H9 (cell line): ENCODE measurements at regions not wholly inside any gene's neighbourhood (a gene's known extent, or its start where the extent isn't known, plus 50 kb on each side); places are given as distances from the start of the nearest gene placed in this dataset.

ENCODE experiments used
- DNase-seq: peaks from one replicate; pipeline ENCODE4 v3.0.0-alpha.2; 2017
- H2AFZ ChIP-seq: one replicate; pipeline ENCODE4 v1.6.1; 2013; ENCODE audit warnings: mild to moderate bottlenecking, low read length, control low read depth, moderate library complexity
- H2AK5ac ChIP-seq: 2 replicates; pipeline ENCODE4 v1.6.1; 2013; ENCODE audit warnings: low read length, control low read depth, mixed read lengths; ENCODE audit not compliant: insufficient read length
- H2BK120ac ChIP-seq: one replicate; pipeline ENCODE4 v1.6.1; 2013; ENCODE audit warnings: low read depth, mild to moderate bottlenecking, low read length, control low read depth, inconsistent platforms; ENCODE audit not compliant: poor library complexity, severe bottlenecking
- H2BK12ac ChIP-seq: 2 replicates; pipeline ENCODE4 v1.6.1; 2013; ENCODE audit warnings: low read length, control low read depth, mixed read lengths, low read depth; ENCODE audit not compliant: insufficient read length
- H2BK15ac ChIP-seq: 2 replicates; pipeline ENCODE4 v1.6.1; 2013; ENCODE audit warnings: low read depth, low read length, control low read depth
- H2BK20ac ChIP-seq: one replicate; pipeline ENCODE4 v1.6.1; 2013; ENCODE audit warnings: low read depth, mild to moderate bottlenecking, low read length, control low read depth, inconsistent platforms; ENCODE audit not compliant: poor library complexity, severe bottlenecking
- H2BK5ac ChIP-seq: 2 replicates; pipeline ENCODE4 v1.6.1; 2013; ENCODE audit warnings: low read length, control low read depth, mixed read lengths; ENCODE audit not compliant: insufficient read length
- H3K14ac ChIP-seq: 2 replicates; pipeline ENCODE4 v1.6.1; 2013; ENCODE audit warnings: low read length, control low read depth; ENCODE audit not compliant: insufficient read depth
- H3K18ac ChIP-seq: 2 replicates; pipeline ENCODE4 v1.6.1; 2013; ENCODE audit warnings: low read depth, mild to moderate bottlenecking, mixed read lengths, low read length, control low read depth; ENCODE audit not compliant: insufficient read length
- H3K23ac ChIP-seq: 2 replicates; pipeline ENCODE4 v1.6.1; 2013; ENCODE audit warnings: low read length, control low read depth, mixed read lengths, low read depth; ENCODE audit not compliant: insufficient read length
- H3K23me2 ChIP-seq: 2 replicates; pipeline ENCODE4 v1.6.1; 2013; ENCODE audit warnings: low read depth, mild to moderate bottlenecking, mixed read lengths, low read length, control low read depth; ENCODE audit not compliant: insufficient read length, poor library complexity, severe bottlenecking
- H3K27ac ChIP-seq: 2 replicates; pipeline ENCODE4 v1.5.1; 2013; ENCODE audit warnings: low read length, control low read depth, mixed read lengths, low read depth; ENCODE audit not compliant: insufficient read length
- H3K27me3 ChIP-seq: 2 replicates; pipeline ENCODE4 v1.6.1; 2013; ENCODE audit warnings: low read length, control low read depth, inconsistent platforms; ENCODE audit not compliant: insufficient read depth
- H3K4ac ChIP-seq: 2 replicates; pipeline ENCODE4 v1.6.1; 2013; ENCODE audit warnings: low read depth, mild to moderate bottlenecking, control low read depth, inconsistent platforms, low read length, moderate library complexity
- H3K4me1 ChIP-seq: 2 replicates; pipeline ENCODE4 v1.6.1; 2013; ENCODE audit warnings: low read length, control low read depth, inconsistent platforms; ENCODE audit not compliant: insufficient read depth
- H3K4me2 ChIP-seq: 2 replicates; pipeline ENCODE4 v1.6.1; 2013; ENCODE audit warnings: low read length, control low read depth, mixed read lengths; ENCODE audit not compliant: insufficient read length, insufficient read depth
- H3K56ac ChIP-seq: 2 replicates; pipeline ENCODE4 v1.6.1; 2013; ENCODE audit warnings: low read depth, mild to moderate bottlenecking, mixed read lengths, low read length, control low read depth; ENCODE audit not compliant: insufficient read length
- H3K79me1 ChIP-seq: 2 replicates; pipeline ENCODE4 v1.6.1; 2013; ENCODE audit warnings: low read depth, mild to moderate bottlenecking, moderate library complexity, low read length, control low read depth, inconsistent platforms; ENCODE audit not compliant: insufficient read depth, poor library complexity, severe bottlenecking
- H3K79me2 ChIP-seq: 2 replicates; pipeline ENCODE4 v1.6.1; 2013; ENCODE audit warnings: low read length, control low read depth, inconsistent platforms; ENCODE audit not compliant: insufficient read depth
- H3K9ac ChIP-seq: 2 replicates; pipeline ENCODE4 v1.6.1; 2013; ENCODE audit warnings: low read length, control low read depth, mixed read lengths; ENCODE audit not compliant: insufficient read length; ENCODE audit errors: extremely low read depth
- H3K9me3 ChIP-seq: one replicate; pipeline ENCODE4 v1.6.1; 2013; ENCODE audit warnings: low read depth, low read length, inconsistent platforms; ENCODE audit not compliant: control insufficient read depth
- H3T11ph ChIP-seq: one replicate; pipeline ENCODE4 v1.6.1; 2013; ENCODE audit warnings: mild to moderate bottlenecking, low read length, control low read depth, inconsistent platforms
- H4K20me1 ChIP-seq: one replicate; pipeline ENCODE4 v1.6.1; 2013; ENCODE audit not compliant: control insufficient read depth, insufficient read length, insufficient read depth
- H4K5ac ChIP-seq: 2 replicates; pipeline ENCODE4 v1.6.1; 2013; ENCODE audit warnings: low read depth, mild to moderate bottlenecking, mixed read lengths, low read length, control low read depth; ENCODE audit not compliant: insufficient read length
- H4K8ac ChIP-seq: replicated peaks from 2 replicates; pipeline ENCODE4 v1.6.1; 2013; ENCODE audit warnings: low read length, control low read depth, mixed read lengths, low read depth; ENCODE audit not compliant: insufficient read length
- H4K91ac ChIP-seq: 2 replicates; pipeline ENCODE4 v1.6.1; 2013; ENCODE audit warnings: low read depth, mild to moderate bottlenecking, moderate library complexity, mixed read lengths, low read length, control low read depth; ENCODE audit not compliant: insufficient read length
- H3K27ac Mint-ChIP-seq, 3 experiments: 2 replicates in 2 of 3; 3 replicates in 1 of 3; pipeline ENCODE4 v1.8.0; 2020 to 2021; ENCODE audit warnings: mixed read lengths in 3 of 3, mild to moderate bottlenecking in 1 of 3, moderate library complexity in 1 of 3
- H3K27me3 Mint-ChIP-seq: 2 replicates; pipeline ENCODE4 v1.8.0; 2021; ENCODE audit warnings: low read depth, mild to moderate bottlenecking, moderate library complexity, mixed read lengths
- H3K36me3 Mint-ChIP-seq, 3 experiments: 2 replicates in 2 of 3; 3 replicates in 1 of 3; pipeline ENCODE4 v1.8.0; 2020 to 2021; ENCODE audit warnings: low read depth in 3 of 3, mixed read lengths in 3 of 3; ENCODE audit not compliant: insufficient read depth in 1 of 3
- H3K4me1 Mint-ChIP-seq, 2 experiments: 2 replicates each; pipeline ENCODE4 v1.8.0; 2020; ENCODE audit warnings: mixed read lengths in 2 of 2
- H3K4me3 Mint-ChIP-seq, 2 experiments: 2 replicates in 1 of 2; 3 replicates in 1 of 2; pipeline ENCODE4 v1.8.0; 2020 to 2021; ENCODE audit warnings: mild to moderate bottlenecking in 2 of 2, mixed read lengths in 2 of 2, moderate library complexity in 1 of 2
- H3K9me3 Mint-ChIP-seq, 2 experiments: 2 replicates in 1 of 2; 3 replicates in 1 of 2; pipeline ENCODE4 v1.8.0; 2020; ENCODE audit warnings: mild to moderate bottlenecking in 2 of 2, mixed read lengths in 2 of 2, moderate library complexity in 1 of 2
- WGBS: extraction: QIAGEN DNeasy Blood & Tissue Kit; methylation state at CpG from one replicate; pipeline ENCODE4 v1.1.7; 2013; ENCODE audit warnings: missing lambda C conversion rate, low lambda C conversion rate, mixed read lengths; ENCODE audit not compliant: insufficient read length; ENCODE audit errors: extremely low coverage; 5-methylcytosine and 5-hydroxymethylcytosine counted together
- TF ChIP-seq, protein P1 (sequence below): fragments of 200-600 bp; sonication (generic); conservative IDR thresholded peaks from 3 replicates; pipeline ENCODE4 v1.8.0; 2021; ENCODE audit warnings: antibody characterized with exemption, mild to moderate bottlenecking

DNA sequence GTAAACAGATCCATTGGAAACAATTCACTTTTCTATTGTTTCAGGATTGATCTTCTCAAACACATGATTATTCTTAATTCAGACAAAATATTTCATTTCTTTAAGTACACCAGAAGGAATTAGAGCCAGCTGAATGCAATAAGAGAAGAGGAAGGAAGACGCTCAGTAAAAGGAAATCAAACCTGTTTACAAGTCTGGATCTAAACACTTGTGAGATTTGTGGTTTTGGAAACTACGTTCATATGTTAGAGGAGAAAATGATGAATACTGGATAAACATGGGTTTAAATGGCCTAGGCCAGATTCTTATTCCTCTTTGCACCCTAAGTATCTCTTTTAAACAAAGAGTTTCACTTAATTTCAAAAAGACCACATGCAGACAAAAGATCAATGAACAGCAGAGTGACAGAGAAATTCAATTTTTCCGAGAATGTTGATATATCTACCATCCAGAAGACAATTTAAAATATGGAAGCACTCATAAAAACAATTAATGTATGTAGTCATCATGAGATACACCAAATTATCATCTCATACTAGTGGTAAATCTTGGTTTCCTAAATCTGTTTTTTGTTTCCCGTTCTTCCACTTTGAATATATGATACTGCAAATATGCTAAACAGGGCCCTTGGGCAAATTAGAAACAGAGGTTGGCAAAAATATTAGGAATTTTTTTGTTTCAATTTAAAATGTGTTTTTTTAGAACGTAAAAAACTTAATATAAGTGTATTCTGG is 703.5 kb upstream of the CITED2 start:
- Histone ChIP-seq H2AFZ (no peak overlapping the region), H2BK12ac (no peak overlapping the region), H3K27me3 (no peaks in the 10 kb centered on the region), H2BK20ac (no peak overlapping the region), H4K8ac (no peak overlapping the region), H2BK15ac (no peak overlapping the region), H3K4me2 (no peak overlapping the region), H3K56ac (no peak overlapping the region), H3T11ph (no peak overlapping the region), H3K9me3 (no peaks in the 10 kb centered on the region), H2BK5ac (no peak overlapping the region), H3K23me2 (no peaks in the 10 kb centered on the region), H3K4me1 (no peaks in the 10 kb centered on the region; the same call in 1 of the 2 replicates), H2BK120ac (no peak overlapping the region), H3K23ac (no peak overlapping the region), H3K14ac (no peak overlapping the region), H3K18ac (no peak overlapping the region), H3K79me2 (no peaks in the 10 kb centered on the region), H4K91ac (no peak overlapping the region), H4K20me1 (no peaks in the 10 kb centered on the region), H3K79me1 (no peaks in the 10 kb centered on the region), H2AK5ac (no peak overlapping the region), H3K27ac (no peak overlapping the region), H3K4ac (no peak overlapping the region), H4K5ac (no peak overlapping the region), H3K9ac (no peak overlapping the region)
- no peaks in the 10 kb centered on the region for H3K36me3 Mint-ChIP-seq
- no peaks in the 10 kb centered on the region for H3K9me3 Mint-ChIP-seq
- DNase-seq = no peak
- no peak overlapping the region for H3K4me3 Mint-ChIP-seq
- WGBS = 100% methylated on average over 1 of the region's 5 CpGs
- peak overlapping the region in 1 of 3 experiments; percentile 4; a peak in 1 of 7 replicates for H3K27ac Mint-ChIP-seq
- H3K27me3 Mint-ChIP-seq = no peaks in the 10 kb centered on the region; the same call in 1 of the 2 replicates
- TF ChIP-seq, protein P1, sequence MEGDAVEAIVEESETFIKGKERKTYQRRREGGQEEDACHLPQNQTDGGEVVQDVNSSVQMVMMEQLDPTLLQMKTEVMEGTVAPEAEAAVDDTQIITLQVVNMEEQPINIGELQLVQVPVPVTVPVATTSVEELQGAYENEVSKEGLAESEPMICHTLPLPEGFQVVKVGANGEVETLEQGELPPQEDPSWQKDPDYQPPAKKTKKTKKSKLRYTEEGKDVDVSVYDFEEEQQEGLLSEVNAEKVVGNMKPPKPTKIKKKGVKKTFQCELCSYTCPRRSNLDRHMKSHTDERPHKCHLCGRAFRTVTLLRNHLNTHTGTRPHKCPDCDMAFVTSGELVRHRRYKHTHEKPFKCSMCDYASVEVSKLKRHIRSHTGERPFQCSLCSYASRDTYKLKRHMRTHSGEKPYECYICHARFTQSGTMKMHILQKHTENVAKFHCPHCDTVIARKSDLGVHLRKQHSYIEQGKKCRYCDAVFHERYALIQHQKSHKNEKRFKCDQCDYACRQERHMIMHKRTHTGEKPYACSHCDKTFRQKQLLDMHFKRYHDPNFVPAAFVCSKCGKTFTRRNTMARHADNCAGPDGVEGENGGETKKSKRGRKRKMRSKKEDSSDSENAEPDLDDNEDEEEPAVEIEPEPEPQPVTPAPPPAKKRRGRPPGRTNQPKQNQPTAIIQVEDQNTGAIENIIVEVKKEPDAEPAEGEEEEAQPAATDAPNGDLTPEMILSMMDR = no peak
- H3K4me1 Mint-ChIP-seq = no peaks in the 10 kb centered on the region
